ENCODE measurements at regions not wholly inside any gene's neighbourhood (a gene's known extent, or its start where the extent isn't known, plus 50 kb on each side); places are given as distances from the start of the nearest gene placed in this dataset.

DNA sequence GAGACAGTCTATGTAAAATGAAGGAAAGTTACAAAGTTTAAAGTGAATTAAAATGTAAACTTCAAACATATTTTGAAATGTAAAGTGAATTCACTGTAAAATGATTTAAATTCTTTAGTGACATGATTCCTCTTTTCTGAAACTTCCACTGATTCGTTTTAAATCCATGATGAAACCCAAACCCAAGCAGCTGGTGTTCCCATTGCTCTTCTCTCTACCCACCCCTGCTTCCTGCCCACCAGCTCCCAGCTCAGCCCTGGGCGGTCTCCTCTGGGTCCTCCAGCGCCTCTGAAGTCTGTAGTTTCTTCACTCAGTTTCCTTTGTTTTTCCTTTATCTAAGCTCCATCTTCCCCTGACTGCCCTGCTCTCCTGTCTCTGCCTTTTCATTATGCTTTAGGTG, 175.9 kb downstream of the SNX10 start:
- no peak overlapping the region for H3K4me3 ChIP-seq
- no peaks in the 10 kb centered on the region for H3K36me3 ChIP-seq (ENCODE audit: low read depth)
- DNase-seq: no peak
- no peaks in the 10 kb centered on the region for H3K4me1 ChIP-seq (ENCODE audit: low read depth)
- no peaks in the 10 kb centered on the region for H3K9me3 ChIP-seq
- intact Hi-C loops (cut with DNase I, micrococcal nuclease): no loop called here
- TF ChIP-seq, protein P1, sequence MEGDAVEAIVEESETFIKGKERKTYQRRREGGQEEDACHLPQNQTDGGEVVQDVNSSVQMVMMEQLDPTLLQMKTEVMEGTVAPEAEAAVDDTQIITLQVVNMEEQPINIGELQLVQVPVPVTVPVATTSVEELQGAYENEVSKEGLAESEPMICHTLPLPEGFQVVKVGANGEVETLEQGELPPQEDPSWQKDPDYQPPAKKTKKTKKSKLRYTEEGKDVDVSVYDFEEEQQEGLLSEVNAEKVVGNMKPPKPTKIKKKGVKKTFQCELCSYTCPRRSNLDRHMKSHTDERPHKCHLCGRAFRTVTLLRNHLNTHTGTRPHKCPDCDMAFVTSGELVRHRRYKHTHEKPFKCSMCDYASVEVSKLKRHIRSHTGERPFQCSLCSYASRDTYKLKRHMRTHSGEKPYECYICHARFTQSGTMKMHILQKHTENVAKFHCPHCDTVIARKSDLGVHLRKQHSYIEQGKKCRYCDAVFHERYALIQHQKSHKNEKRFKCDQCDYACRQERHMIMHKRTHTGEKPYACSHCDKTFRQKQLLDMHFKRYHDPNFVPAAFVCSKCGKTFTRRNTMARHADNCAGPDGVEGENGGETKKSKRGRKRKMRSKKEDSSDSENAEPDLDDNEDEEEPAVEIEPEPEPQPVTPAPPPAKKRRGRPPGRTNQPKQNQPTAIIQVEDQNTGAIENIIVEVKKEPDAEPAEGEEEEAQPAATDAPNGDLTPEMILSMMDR (IDR thresholded peaks at IDR 0.05): no peak
- ATAC-seq: no peak

- ATAC-seq (no peak), DNase-seq (no peak)
- intact Hi-C loops (cut with DNase I, micrococcal nuclease): no loop called here
- H3K36me3 ChIP-seq (ENCODE audit: low read depth): no peaks in the 10 kb centered on the region
- no peaks in the 10 kb centered on the region for H3K9me3 ChIP-seq
- TF ChIP-seq, protein P1 (IDR thresholded peaks at IDR 0.05): no peak
- H3K4me1 ChIP-seq (ENCODE audit: low read depth): no peaks in the 10 kb centered on the region
- no peak overlapping the region for H3K4me3 ChIP-seq
These were observed 177.0 kb downstream of the SNX10 start for GRCh38 chr7:26468625-26469024.

DNA sequence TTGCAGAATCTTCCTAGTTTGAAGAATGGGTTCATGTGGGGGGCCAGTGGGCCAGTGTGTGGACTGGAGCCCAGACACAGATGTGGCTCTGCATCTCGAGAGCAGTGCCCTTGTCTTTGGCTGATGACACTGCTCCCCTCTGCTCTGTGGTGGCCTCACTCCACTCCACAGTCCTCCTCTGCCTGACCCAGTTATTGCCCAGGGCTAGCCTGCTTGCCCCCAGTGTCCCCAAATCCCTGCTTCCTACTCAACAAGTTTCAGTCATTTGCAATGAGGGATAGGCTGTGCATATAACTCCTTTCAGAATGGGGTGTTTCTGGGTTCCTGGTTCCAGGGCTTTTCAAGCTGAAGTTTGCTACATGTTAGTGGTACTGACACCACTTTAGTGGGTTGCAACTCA, 177.5 kb downstream of the SNX10 start:
- H3K9me3 ChIP-seq: no peaks in the 10 kb centered on the region
- no peaks in the 10 kb centered on the region for H3K36me3 ChIP-seq (ENCODE audit: low read depth)
- no peaks in the 10 kb centered on the region for H3K4me1 ChIP-seq (ENCODE audit: low read depth)
- TF ChIP-seq, protein P1 (IDR thresholded peaks at IDR 0.05): no peak
- intact Hi-C loops (cut with DNase I, micrococcal nuclease): no loop called here
- no peak overlapping the region for H3K4me3 ChIP-seq
- DNase-seq (no peak), ATAC-seq (no peak)

DNA sequence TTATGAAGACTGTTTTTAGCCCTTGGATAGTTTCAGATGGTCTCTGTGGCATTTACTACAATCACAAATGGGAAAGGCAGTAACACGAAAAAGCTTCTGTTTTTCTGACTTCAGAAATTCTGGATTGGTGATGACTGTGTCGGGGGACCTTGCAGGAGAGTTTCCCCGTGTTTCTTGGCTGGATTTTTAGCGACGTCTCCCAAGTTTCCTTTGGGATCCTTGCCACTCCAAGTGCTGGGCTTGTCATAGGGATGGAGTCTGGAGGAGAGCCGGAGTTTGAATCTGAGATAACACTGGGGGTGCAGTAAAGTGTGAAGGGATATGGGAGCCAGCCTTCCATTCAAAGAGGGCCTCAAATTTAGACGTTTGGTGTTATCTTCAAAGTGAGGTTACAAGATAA, 179.0 kb downstream of the SNX10 start:
- H3K9me3 ChIP-seq: no peaks in the 10 kb centered on the region
- H3K36me3 ChIP-seq (ENCODE audit: low read depth): no peaks in the 10 kb centered on the region
- H3K4me3 ChIP-seq: no peak overlapping the region
- H3K4me1 ChIP-seq (ENCODE audit: low read depth): no peaks in the 10 kb centered on the region
- TF ChIP-seq, protein P1 (IDR thresholded peaks at IDR 0.05): no peak
- ATAC-seq (no peak), DNase-seq (no peak)
- intact Hi-C loops (cut with DNase I, micrococcal nuclease): no loop called here

DNA sequence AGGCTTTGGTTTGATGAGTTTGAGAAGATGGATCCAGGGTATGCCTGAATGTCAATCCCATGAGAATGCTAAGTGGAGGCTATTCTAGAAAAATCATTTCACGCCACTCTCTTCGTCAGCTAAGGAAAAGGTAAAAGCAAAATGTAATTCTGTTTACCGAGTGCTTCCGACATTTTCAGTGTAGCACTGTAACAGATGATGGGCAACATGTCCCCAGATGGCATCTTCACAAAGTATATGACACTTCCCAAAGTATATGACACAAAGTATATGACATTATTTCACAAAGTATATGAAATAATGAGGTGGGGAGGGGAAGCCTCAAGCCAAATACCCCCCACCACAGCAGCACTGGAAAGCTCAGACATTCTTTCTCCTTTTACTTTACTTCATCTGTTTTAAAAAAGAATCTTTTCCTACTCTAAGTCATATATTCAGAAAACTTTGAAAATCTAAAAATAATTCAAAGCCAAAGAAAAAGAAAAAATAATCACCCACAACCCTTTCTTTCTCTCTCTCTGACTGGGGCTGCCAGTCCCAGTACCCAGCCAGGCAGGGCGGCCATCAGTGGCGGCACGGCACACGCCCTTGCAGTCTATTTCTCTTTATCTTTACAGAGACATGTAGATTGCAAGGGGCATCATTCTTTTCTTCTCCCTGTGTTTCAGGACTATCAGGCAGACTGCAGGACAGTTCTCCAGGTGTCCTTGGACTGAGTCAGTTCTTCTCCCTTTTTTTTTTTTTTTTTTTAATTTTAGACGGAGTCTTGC, 179.8 kb downstream of the SNX10 start:
- DNase-seq: no peak
- H3K4me3 ChIP-seq: no peak overlapping the region
- TF ChIP-seq, protein P1 (IDR thresholded peaks at IDR 0.05): no peak
- ATAC-seq: no peak
- no peaks in the 10 kb centered on the region for H3K4me1 ChIP-seq (ENCODE audit: low read depth)
- intact Hi-C loops (cut with DNase I, micrococcal nuclease): no loop called here
- no peaks in the 10 kb centered on the region for H3K36me3 ChIP-seq (ENCODE audit: low read depth)
- no peaks in the 10 kb centered on the region for H3K9me3 ChIP-seq

DNA sequence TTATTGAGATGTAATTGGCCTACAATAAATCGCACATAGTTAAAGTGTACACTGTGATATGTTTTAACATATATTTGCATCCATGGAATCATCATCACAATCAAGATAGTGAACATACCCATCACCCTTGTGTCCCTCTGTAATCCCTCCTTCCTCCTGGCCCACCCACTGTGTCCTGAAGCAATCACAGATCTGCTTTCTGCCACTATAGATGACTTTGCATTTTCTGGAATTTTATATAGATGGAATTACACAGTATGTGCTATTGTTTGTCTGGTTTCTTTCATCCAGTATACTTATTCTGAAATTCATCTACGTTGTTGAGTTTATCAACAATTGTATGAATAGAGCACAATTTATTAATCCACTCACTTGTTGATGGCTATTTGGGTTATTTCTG, 181.3 kb downstream of the SNX10 start:
- Histone ChIP-seq H3K36me3 (ENCODE audit: low read depth) (no peaks in the 10 kb centered on the region), H3K4me3 (no peak overlapping the region), H3K9me3 (no peaks in the 10 kb centered on the region), H3K4me1 (ENCODE audit: low read depth) (no peaks in the 10 kb centered on the region)
- intact Hi-C loops (cut with DNase I, micrococcal nuclease): no loop called here
- no peak for ATAC-seq
- DNase-seq: no peak
- TF ChIP-seq, protein P1 (IDR thresholded peaks at IDR 0.05): no peak
